Smooth muscle cell (in vitro differentiated cells): ENCODE measurements at regions not wholly inside any gene's neighbourhood (a gene's known extent, or its start where the extent isn't known, plus 50 kb on each side); places are given as distances from the start of the nearest gene placed in this dataset.

Source experiments
- DNase-seq: peaks from one replicate; lab custom pipeline; 2025; ENCODE audit not compliant: unreplicated experiment; lab: John Stamatoyannopoulos, UW
- H2AFZ ChIP-seq: fragments of 200-600 bp; sonication (generic); 2 replicates; pipeline ENCODE4 v1.6.0; 2016; ENCODE audit warnings: antibody characterized with exemption, low read depth, mild to moderate bottlenecking
- H3F3A ChIP-seq: fragments of 200-600 bp; sonication (generic); 2 replicates; pipeline ENCODE4 v1.6.0; 2017; ENCODE audit warnings: antibody characterized with exemption, low read depth
- H3K27ac ChIP-seq: fragments of 200-600 bp; sonication (generic); 2 replicates; pipeline ENCODE4 v1.5.1; 2016; ENCODE audit warnings: low read depth, mild to moderate bottlenecking
- H3K27me3 ChIP-seq: fragments of 200-600 bp; sonication (generic); 2 replicates; pipeline ENCODE4 v1.6.1; 2016; ENCODE audit warnings: low read depth, mild to moderate bottlenecking
- H3K36me3 ChIP-seq: fragments of 200-600 bp; sonication (generic); 2 replicates; pipeline ENCODE4 v1.5.1; 2016; ENCODE audit warnings: low read depth
- H3K4me1 ChIP-seq: fragments of 200-600 bp; sonication (generic); 2 replicates; pipeline ENCODE4 v1.5.1; 2016; ENCODE audit warnings: low read depth
- H3K4me2 ChIP-seq: fragments of 200-600 bp; sonication (generic); 2 replicates; pipeline ENCODE4 v1.6.0; 2016; ENCODE audit warnings: mild to moderate bottlenecking
- H3K4me3 ChIP-seq: fragments of 200-600 bp; sonication (generic); 2 replicates; pipeline ENCODE4 v1.5.1; 2016; ENCODE audit warnings: mild to moderate bottlenecking
- H3K79me2 ChIP-seq: fragments of 200-600 bp; sonication (generic); 2 replicates; pipeline ENCODE4 v1.6.0; 2016; ENCODE audit warnings: low read depth, mild to moderate bottlenecking
- H3K9ac ChIP-seq: fragments of 200-600 bp; sonication (generic); 2 replicates; pipeline ENCODE4 v1.6.0; 2016; ENCODE audit warnings: low read depth
- H3K9me3 ChIP-seq: fragments of 200-600 bp; sonication (generic); replicated peaks from 2 replicates; pipeline ENCODE4 v1.5.1; 2016; ENCODE audit warnings: low read depth
- H4K20me1 ChIP-seq: fragments of 200-600 bp; sonication (generic); 2 replicates; pipeline ENCODE4 v1.6.0; 2016; ENCODE audit warnings: low read depth
- WGBS: methylation state at CpG from one replicate; pipeline ENCODE4 v1.1.7; 2016; ENCODE audit warnings: low lambda C conversion rate; 5-methylcytosine and 5-hydroxymethylcytosine counted together
- TF ChIP-seq, protein P1 (sequence below): fragments of 200-600 bp; sonication (generic); IDR thresholded peaks from 2 replicates; pipeline ENCODE4 v1.5.1; 2017; ENCODE audit warnings: borderline replicate concordance, mild to moderate bottlenecking, antibody characterized with exemption; ENCODE audit not compliant: insufficient read depth, poor library complexity, severe bottlenecking

DNA sequence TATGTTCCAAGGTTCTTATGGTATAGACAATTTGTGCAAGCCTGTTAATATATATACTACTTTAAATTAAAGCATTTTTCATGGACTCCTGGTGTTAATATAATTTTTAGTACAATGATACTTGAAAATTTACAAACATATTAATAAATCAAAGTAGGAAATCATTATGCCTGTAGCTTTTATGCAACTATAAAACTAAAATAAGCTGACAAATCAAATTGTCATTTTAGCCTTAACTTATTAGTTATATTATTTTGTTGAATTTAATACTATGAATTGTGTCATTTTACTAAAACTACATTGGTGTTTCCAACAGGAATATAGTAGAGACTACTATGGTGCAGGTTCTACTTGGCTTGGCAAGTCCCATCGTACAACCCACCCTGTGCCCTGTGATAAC is 96.0 kb downstream of the MED10 start:
- Histone ChIP-seq H3K4me3 (no peak overlapping the region), H3F3A (no peaks in the 10 kb centered on the region), H4K20me1 (no peaks in the 10 kb centered on the region), H2AFZ (no peak overlapping the region), H3K9me3 (no peaks in the 10 kb centered on the region), H3K4me2 (no peak overlapping the region), H3K79me2 (no peaks in the 10 kb centered on the region), H3K36me3 (no peaks in the 10 kb centered on the region), H3K4me1 (no peaks in the 10 kb centered on the region), H3K27ac (no peak overlapping the region), H3K27me3 (peaks cover 8% of the 10 kb centered on the region), H3K9ac (no peak overlapping the region)
- TF ChIP-seq, protein P1, sequence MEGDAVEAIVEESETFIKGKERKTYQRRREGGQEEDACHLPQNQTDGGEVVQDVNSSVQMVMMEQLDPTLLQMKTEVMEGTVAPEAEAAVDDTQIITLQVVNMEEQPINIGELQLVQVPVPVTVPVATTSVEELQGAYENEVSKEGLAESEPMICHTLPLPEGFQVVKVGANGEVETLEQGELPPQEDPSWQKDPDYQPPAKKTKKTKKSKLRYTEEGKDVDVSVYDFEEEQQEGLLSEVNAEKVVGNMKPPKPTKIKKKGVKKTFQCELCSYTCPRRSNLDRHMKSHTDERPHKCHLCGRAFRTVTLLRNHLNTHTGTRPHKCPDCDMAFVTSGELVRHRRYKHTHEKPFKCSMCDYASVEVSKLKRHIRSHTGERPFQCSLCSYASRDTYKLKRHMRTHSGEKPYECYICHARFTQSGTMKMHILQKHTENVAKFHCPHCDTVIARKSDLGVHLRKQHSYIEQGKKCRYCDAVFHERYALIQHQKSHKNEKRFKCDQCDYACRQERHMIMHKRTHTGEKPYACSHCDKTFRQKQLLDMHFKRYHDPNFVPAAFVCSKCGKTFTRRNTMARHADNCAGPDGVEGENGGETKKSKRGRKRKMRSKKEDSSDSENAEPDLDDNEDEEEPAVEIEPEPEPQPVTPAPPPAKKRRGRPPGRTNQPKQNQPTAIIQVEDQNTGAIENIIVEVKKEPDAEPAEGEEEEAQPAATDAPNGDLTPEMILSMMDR, result no peak
- WGBS, result 86% methylated on average over 1 of the region's 1 CpG
- no peak for DNase-seq

DNA sequence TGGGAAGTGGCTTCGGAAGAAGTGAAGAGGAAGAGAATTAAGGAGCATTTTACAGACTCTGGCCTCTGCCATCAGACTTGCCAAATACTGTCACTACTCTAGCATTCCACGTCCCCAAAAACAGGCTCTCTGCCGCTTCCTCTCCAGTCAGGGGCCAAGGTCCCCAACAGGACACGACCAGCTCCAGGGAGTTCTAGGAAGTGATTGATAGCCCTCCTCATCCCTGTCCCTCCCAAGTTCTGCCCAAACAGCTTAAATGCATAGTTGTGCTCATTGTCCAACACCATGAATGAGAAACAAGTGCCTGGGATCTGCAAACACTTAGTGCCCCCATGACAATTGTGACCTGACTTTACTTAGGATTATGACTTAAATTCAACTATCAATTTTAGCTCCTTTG is 96.5 kb downstream of the MED10 start:
- Histone ChIP-seq H3K9me3 (no peaks in the 10 kb centered on the region), H4K20me1 (no peaks in the 10 kb centered on the region), H2AFZ (no peak overlapping the region), H3K4me2 (no peak overlapping the region), H3F3A (no peaks in the 10 kb centered on the region), H3K36me3 (no peaks in the 10 kb centered on the region), H3K27me3 (peaks cover 8% of the 10 kb centered on the region), H3K4me3 (no peak overlapping the region), H3K79me2 (no peaks in the 10 kb centered on the region), H3K4me1 (no peaks in the 10 kb centered on the region), H3K27ac (no peak overlapping the region), H3K9ac (no peak overlapping the region)
- 65% methylated on average over 4 of the region's 4 CpGs for WGBS
- TF ChIP-seq, protein P1, result no peak
- no peak for DNase-seq

DNA sequence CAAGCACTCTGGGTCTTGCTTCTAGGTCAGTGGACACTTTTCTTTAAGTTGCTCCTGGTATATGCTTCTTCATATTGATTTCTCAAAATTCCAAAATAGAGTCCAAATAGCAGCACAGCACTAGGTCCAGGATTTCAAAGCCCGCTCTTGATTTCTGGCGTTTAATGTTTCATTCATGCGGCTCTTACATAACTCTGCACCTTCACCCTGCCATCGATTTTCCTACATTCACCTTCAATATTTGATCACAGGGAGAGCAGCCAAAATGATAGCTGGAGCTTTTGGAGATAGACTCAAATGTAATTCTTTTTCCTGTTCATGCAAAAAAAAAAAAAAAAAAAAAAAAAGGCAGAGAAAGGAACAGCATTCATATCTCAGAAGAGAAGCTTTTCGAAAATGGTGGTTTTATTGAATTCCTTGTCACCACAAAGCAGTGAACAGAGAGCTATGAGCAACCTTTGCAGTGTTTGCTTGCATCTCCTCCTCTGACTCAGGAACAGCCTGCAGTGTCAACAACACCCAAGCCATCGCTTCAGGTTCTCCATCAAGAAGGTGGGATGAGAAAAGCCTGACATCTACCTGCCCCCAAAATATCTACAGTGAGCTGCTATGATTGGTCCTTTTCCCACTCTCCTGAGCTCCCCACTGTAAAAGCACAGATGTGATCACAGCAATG is 97.8 kb downstream of the MED10 start:
- no peak overlapping the region for H3K4me3 ChIP-seq
- no peaks in the 10 kb centered on the region for H3K36me3 ChIP-seq
- H2AFZ ChIP-seq, result no peak overlapping the region
- no peak for DNase-seq
- no peaks in the 10 kb centered on the region for H3K9me3 ChIP-seq
- H3K4me2 ChIP-seq, result no peak overlapping the region
- H3K27ac ChIP-seq, result no peak overlapping the region
- H3K9ac ChIP-seq, result no peak overlapping the region
- WGBS, result 77% methylated on average over 6 of the region's 6 CpGs
- TF ChIP-seq, protein P1, result no peak
- peaks cover 7% of the 10 kb centered on the region for H3K27me3 ChIP-seq
- no peaks in the 10 kb centered on the region for H4K20me1 ChIP-seq
- H3K4me1 ChIP-seq, result no peaks in the 10 kb centered on the region
- H3F3A ChIP-seq, result no peaks in the 10 kb centered on the region
- no peaks in the 10 kb centered on the region for H3K79me2 ChIP-seq

DNA sequence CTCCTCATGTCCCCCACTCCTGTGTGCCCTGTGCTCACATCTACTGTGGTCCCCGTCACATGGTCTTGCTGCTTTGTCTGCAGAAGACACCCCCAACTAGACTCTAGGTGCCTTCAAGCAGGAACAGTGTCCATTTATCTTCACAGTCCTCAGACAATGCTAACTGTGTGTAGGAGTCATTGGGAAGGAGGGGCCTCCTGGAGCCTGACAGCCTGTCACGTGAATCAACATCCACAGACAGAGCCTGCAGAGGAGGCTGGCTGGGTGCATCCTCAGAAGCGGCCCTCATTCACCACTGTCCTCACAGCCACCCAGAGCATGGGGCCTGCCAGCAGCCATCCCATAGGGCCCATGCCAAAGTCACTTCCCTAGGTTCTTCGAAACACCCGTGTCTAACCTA is 98.7 kb downstream of the MED10 start:
- Histone ChIP-seq H3F3A (no peaks in the 10 kb centered on the region), H3K27ac (no peak overlapping the region), H2AFZ (no peak overlapping the region), H3K4me2 (no peak overlapping the region), H3K9ac (no peak overlapping the region), H3K4me1 (no peaks in the 10 kb centered on the region), H3K79me2 (no peaks in the 10 kb centered on the region), H3K4me3 (no peak overlapping the region), H4K20me1 (no peaks in the 10 kb centered on the region), H3K36me3 (no peaks in the 10 kb centered on the region), H3K27me3 (peaks cover 4% of the 10 kb centered on the region), H3K9me3 (no peaks in the 10 kb centered on the region)
- WGBS, result 81% methylated on average over 5 of the region's 5 CpGs
- TF ChIP-seq, protein P1, result no peak
- DNase-seq, result no peak
